ENCODE measurements at regions not wholly inside any gene's neighbourhood (a gene's known extent, or its start where the extent isn't known, plus 50 kb on each side); places are given as distances from the start of the nearest gene placed in this dataset.
"Not testable (repeated sequence)": the region's sequence is repeated elsewhere in the genome, so short reads cannot be mapped to it uniquely, and the experiment has no call there.

GRCh38 chr20:29320216-29320949 is 1937.1 kb upstream of the DEFB115 start:
- not testable (repeated sequence) for DNase-seq

- not testable (repeated sequence) for DNase-seq
Observed at GRCh38 chr20:29323631-29324515, 1933.6 kb upstream of the DEFB115 start.

GRCh38 chr20:29324516-29325303 is 1932.8 kb upstream of the DEFB115 start:
- DNase-seq, result not testable (repeated sequence)

- DNase-seq, result no peak
Observed at GRCh38 chr20:29325304-29325640, 1932.2 kb upstream of the DEFB115 start.

GRCh38 chr20:29325781-29326180 is 1931.7 kb upstream of the DEFB115 start:
- not testable (repeated sequence) for DNase-seq

- DNase-seq, result no peak
Observed at GRCh38 chr20:29326376-29327070, 1930.9 kb upstream of the DEFB115 start.

- not testable (repeated sequence) for DNase-seq
Observed at GRCh38 chr20:29327600-29328420, 1929.7 kb upstream of the DEFB115 start.

- DNase-seq, result not testable (repeated sequence)
Observed at GRCh38 chr20:29330429-29331115, 1926.9 kb upstream of the DEFB115 start.

GRCh38 chr20:29349836-29350235 is 1907.6 kb upstream of the DEFB115 start:
- no peak for DNase-seq

GRCh38 chr20:29375937-29376336 is 1881.5 kb upstream of the DEFB115 start:
- DNase-seq, result not testable (repeated sequence)

- DNase-seq, result not testable (repeated sequence)
Observed at GRCh38 chr20:29392853-29393252, 1864.6 kb upstream of the DEFB115 start.

- DNase-seq, result no peak
Observed at GRCh38 chr20:29408034-29408695, 1849.3 kb upstream of the DEFB115 start.

GRCh38 chr20:29408707-29409106 is 1848.8 kb upstream of the DEFB115 start:
- DNase-seq, result not testable (repeated sequence)

GRCh38 chr20:29409160-29409689 is 1848.2 kb upstream of the DEFB115 start:
- DNase-seq, result not testable (repeated sequence)

GRCh38 chr20:29409833-29410805 is 1847.3 kb upstream of the DEFB115 start:
- DNase-seq, result no peak

- DNase-seq, result no peak
Observed at GRCh38 chr20:29410806-29411457, 1846.5 kb upstream of the DEFB115 start.

- not testable (repeated sequence) for DNase-seq
Observed at GRCh38 chr20:29411458-29411820, 1846.0 kb upstream of the DEFB115 start.

- DNase-seq, result no peak
Observed at GRCh38 chr20:29419378-29419777, 1838.1 kb upstream of the DEFB115 start.

All from NCI-H510A (cell line).